Stomach (tissue), 4 donors: ENCODE measurements at regions not wholly inside any gene's neighbourhood (a gene's known extent, or its start where the extent isn't known, plus 50 kb on each side); places are given as distances from the start of the nearest gene placed in this dataset.

Experiments used
- POLR2A ChIP-seq, 4 donors: fragments of 450-650 bp; IDR thresholded peaks; one replicate each; pipeline ENCODE4 v1.6.1; 2016; ENCODE audit warnings: antibody characterized with exemption in 4 of 4, control low read depth in 2 of 4, mild to moderate bottlenecking in 1 of 4, moderate library complexity in 1 of 4
- POLR2AphosphoS5 ChIP-seq, 3 donors: sonication (generic); formaldehyde crosslinking; IDR thresholded peaks; one replicate each; pipeline ENCODE4 v1.6.1; 2016; ENCODE audit warnings: antibody characterized with exemption in 3 of 3
- TF ChIP-seq, protein P1 (sequence below), 7 experiments: fragments of 450-650 bp in 4 of 7; fragments of 200-600 bp in 3 of 7; sonication (generic) in 3 of 7; IDR thresholded peaks; one replicate each; pipeline ENCODE4 v1.5.1; 2016 to 2019; ENCODE audit warnings: antibody characterized with exemption in 7 of 7, control low read depth in 2 of 7, mild to moderate bottlenecking in 1 of 7

DNA sequence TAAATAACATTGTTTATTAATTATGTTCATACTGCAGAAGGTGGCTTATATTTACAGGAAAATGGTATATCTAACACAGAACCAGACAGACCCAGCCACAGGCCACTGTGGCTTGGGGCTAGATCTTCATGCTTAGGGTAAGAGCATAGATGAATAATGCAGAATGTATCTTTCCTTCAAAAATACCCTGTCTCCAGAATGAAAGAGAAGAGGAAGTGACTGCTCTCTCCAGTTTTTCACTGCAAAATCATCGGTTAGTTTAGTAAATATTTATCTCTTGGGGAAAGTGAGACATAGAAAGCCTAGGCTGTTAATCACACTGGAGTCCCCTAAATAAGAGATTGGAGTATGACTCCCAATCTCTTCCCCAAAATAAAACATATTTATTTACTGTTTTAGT, 453.7 kb downstream of the NAV3 start:
- TF ChIP-seq POLR2A (IDR thresholded peaks at IDR 0.05), result no peak
- TF ChIP-seq, protein P1, sequence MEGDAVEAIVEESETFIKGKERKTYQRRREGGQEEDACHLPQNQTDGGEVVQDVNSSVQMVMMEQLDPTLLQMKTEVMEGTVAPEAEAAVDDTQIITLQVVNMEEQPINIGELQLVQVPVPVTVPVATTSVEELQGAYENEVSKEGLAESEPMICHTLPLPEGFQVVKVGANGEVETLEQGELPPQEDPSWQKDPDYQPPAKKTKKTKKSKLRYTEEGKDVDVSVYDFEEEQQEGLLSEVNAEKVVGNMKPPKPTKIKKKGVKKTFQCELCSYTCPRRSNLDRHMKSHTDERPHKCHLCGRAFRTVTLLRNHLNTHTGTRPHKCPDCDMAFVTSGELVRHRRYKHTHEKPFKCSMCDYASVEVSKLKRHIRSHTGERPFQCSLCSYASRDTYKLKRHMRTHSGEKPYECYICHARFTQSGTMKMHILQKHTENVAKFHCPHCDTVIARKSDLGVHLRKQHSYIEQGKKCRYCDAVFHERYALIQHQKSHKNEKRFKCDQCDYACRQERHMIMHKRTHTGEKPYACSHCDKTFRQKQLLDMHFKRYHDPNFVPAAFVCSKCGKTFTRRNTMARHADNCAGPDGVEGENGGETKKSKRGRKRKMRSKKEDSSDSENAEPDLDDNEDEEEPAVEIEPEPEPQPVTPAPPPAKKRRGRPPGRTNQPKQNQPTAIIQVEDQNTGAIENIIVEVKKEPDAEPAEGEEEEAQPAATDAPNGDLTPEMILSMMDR (IDR thresholded peaks at IDR 0.05), result no peak
- TF ChIP-seq POLR2AphosphoS5 (IDR thresholded peaks at IDR 0.05), result no peak
